ENCODE measurements at regions not wholly inside any gene's neighbourhood (a gene's known extent, or its start where the extent isn't known, plus 50 kb on each side); places are given as distances from the start of the nearest gene placed in this dataset.

DNA sequence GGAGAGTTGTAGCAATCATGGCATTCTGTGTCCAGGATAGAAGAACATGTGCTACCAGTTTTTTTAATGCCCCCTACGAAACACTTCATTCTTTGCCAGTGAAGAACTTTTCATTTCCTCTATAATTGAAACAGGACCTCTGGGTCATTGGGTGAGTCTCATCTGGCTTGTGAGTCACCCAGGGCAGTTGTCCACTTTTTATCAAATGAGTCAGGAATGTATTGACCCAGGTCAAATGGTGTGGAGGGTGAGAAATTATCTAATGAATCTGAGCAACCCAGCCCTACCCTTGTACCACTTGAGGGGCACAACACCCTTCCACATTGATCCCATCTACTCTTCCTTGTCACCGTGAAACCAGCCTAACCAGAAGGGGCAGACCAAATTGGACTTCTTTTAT lies 417.3 kb upstream of the PROX1 start:
- no peak for FAIRE-seq
- Histone ChIP-seq H3K4me1 (ENCODE audit: control insufficient read depth, extremely low read depth, insufficient read depth, low read length) (no peaks in the 10 kb centered on the region), H3K36me3 (ENCODE audit: control insufficient read depth in 2 of 2, extremely low read depth in 1 of 2, insufficient read depth in 2 of 2, low read length in 2 of 2) (no peaks in the 10 kb centered on the region), H3K9me1 (ENCODE audit: control insufficient read depth, extremely low read depth, insufficient read depth, low read length) (no peaks in the 10 kb centered on the region), H3K4me3 (ENCODE audit: control insufficient read depth in 2 of 3, extremely low read depth in 1 of 3, insufficient read depth in 2 of 3, low read depth in 1 of 3, low read length in 3 of 3) (no peak overlapping the region), H3K9ac (ENCODE audit: control insufficient read depth, extremely low read depth, insufficient read depth, low read length) (no peak overlapping the region), H3K27ac (ENCODE audit: control insufficient read depth, insufficient read depth, low read length) (no peak overlapping the region), H3K4me2 (ENCODE audit: control insufficient read depth, extremely low read depth, insufficient read depth, low read depth, low read length) (no peak overlapping the region), H4K20me1 (ENCODE audit: control insufficient read depth, extremely low read depth, insufficient read depth, low read length) (no peaks in the 10 kb centered on the region), H3K9me3 (ENCODE audit: control insufficient read depth, low read depth, low read length) (no peaks in the 10 kb centered on the region), H3K79me2 (ENCODE audit: control insufficient read depth, insufficient read depth, low read length) (no peaks in the 10 kb centered on the region), H3K27me3 (ENCODE audit: control insufficient read depth, extremely low read depth, insufficient read depth, low read length) (no peaks in the 10 kb centered on the region), H2AFZ (ENCODE audit: control insufficient read depth, low read length) (no peak overlapping the region)
- TF ChIP-seq CTCF (optimal IDR thresholded peaks at IDR 0.05 in 1 of 3, IDR thresholded peaks at IDR 0.05 in 1 of 3, conservative IDR thresholded peaks at IDR 0.05 in 1 of 3; ENCODE audit: extremely low read depth in 1 of 3, insufficient read depth in 2 of 3, low read length in 3 of 3) (no peak), EZH2 (IDR thresholded peaks at IDR 0.05; ENCODE audit: low read length) (no peak)
- dilution Hi-C loops (cut with MboI; ENCODE audit: extremely low pct_ligation_motif_present, low sequenced_read_pairs): no loop called here
- DNase-seq (ENCODE audit: low read depth, low spot score): no peak

DNA sequence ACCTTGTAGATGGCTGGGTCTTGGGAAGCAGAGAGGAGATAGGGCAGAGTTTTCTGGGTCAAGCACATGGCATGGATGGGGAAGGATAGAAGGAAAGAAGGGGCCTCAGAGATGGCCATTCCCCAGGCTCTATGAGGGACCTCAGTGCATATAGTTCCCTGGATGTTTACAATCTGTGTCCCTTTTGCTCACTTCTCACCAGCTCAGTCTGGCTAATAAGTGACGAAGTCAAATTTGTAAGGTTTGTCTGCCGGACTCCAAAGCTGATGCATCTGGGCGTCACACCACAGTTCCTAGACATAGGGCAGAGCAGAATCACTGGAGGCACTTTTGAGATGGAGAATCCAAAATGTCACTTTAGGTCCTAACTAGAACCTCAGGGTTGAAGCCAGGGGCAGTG lies 416.4 kb upstream of the PROX1 start:
- no peak for TF ChIP-seq CTCF (optimal IDR thresholded peaks at IDR 0.05 in 1 of 3, IDR thresholded peaks at IDR 0.05 in 1 of 3, conservative IDR thresholded peaks at IDR 0.05 in 1 of 3; ENCODE audit: extremely low read depth in 1 of 3, insufficient read depth in 2 of 3, low read length in 3 of 3)
- no peak for TF ChIP-seq EZH2 (IDR thresholded peaks at IDR 0.05; ENCODE audit: low read length)
- H4K20me1 ChIP-seq (ENCODE audit: control insufficient read depth, extremely low read depth, insufficient read depth, low read length): no peaks in the 10 kb centered on the region
- no peaks in the 10 kb centered on the region for H3K9me1 ChIP-seq (ENCODE audit: control insufficient read depth, extremely low read depth, insufficient read depth, low read length)
- no peak overlapping the region for H3K27ac ChIP-seq (ENCODE audit: control insufficient read depth, insufficient read depth, low read length)
- no peak for FAIRE-seq
- H3K4me1 ChIP-seq (ENCODE audit: control insufficient read depth, extremely low read depth, insufficient read depth, low read length): no peaks in the 10 kb centered on the region
- no peaks in the 10 kb centered on the region for H3K36me3 ChIP-seq (ENCODE audit: control insufficient read depth in 2 of 2, extremely low read depth in 1 of 2, insufficient read depth in 2 of 2, low read length in 2 of 2)
- dilution Hi-C loops (cut with MboI; ENCODE audit: extremely low pct_ligation_motif_present, low sequenced_read_pairs): no loop called here
- H3K79me2 ChIP-seq (ENCODE audit: control insufficient read depth, insufficient read depth, low read length): no peaks in the 10 kb centered on the region
- DNase-seq (ENCODE audit: low read depth, low spot score): no peak
- no peak overlapping the region for H3K4me2 ChIP-seq (ENCODE audit: control insufficient read depth, extremely low read depth, insufficient read depth, low read depth, low read length)
- H3K4me3 ChIP-seq (ENCODE audit: control insufficient read depth in 2 of 3, extremely low read depth in 1 of 3, insufficient read depth in 2 of 3, low read depth in 1 of 3, low read length in 3 of 3): no peak overlapping the region
- no peak overlapping the region for H2AFZ ChIP-seq (ENCODE audit: control insufficient read depth, low read length)
- no peaks in the 10 kb centered on the region for H3K27me3 ChIP-seq (ENCODE audit: control insufficient read depth, extremely low read depth, insufficient read depth, low read length)
- H3K9me3 ChIP-seq (ENCODE audit: control insufficient read depth, low read depth, low read length): no peaks in the 10 kb centered on the region
- no peak overlapping the region for H3K9ac ChIP-seq (ENCODE audit: control insufficient read depth, extremely low read depth, insufficient read depth, low read length)
